A549 (cell line): ENCODE measurements at regions not wholly inside any gene's neighbourhood (a gene's known extent, or its start where the extent isn't known, plus 50 kb on each side); places are given as distances from the start of the nearest gene placed in this dataset.

Experiments
- ATAC-seq, 2 experiments: fragments of 200-7000 bp in 1 of 2; fragments of >200 bp in 1 of 2; cut with Nextera tagmentation in 1 of 2; cut with Tn5 transposase in 1 of 2; 3 replicates each; pipeline versions ENCODE4 v1.8.0 to v1.9.1; 2018 to 2020; ENCODE audit warnings: mild to moderate bottlenecking in 1 of 2, moderate library complexity in 1 of 2
- CTCF ChIA-PET: fragments of 300-600 bp; sonication (Branson Sonifier 250); formaldehyde crosslinking; extraction: SDS; loops from one replicate; lab custom pipeline; 2021; ENCODE audit warnings: antibody characterized with exemption, inconsistent platforms; lab: Yijun Ruan, JAX
- POLR2A ChIA-PET: fragments of 350-600 bp; formaldehyde crosslinking; extraction: SDS; loops from one replicate; lab custom pipeline; 2021; ENCODE audit warnings: antibody characterized with exemption, inconsistent platforms; lab: Yijun Ruan, JAX
- DNase-seq, 2 experiments: peaks; one replicate each; pipeline versions ENCODE4 v3.0.0 to v3.0.0-alpha.2; 2011 to 2016; ENCODE audit warnings: low read depth in 1 of 2, low spot score in 1 of 2
- FAIRE-seq: peaks from 2 replicates; lab custom pipeline; 2011; peaks lifted over from hg19 to GRCh38; lab: Jason Lieb, UNC
- H3K27ac ChIP-seq, 2 experiments: fragments of >200 bp; sonication (Bioruptor Twin); formaldehyde crosslinking; 3 replicates each; pipeline ENCODE4 v1.5.1; 2016 to 2017
- H3K4me1 ChIP-seq: fragments of >200 bp; sonication (Bioruptor Twin); formaldehyde crosslinking; 3 replicates; pipeline ENCODE4 v1.6.1; 2016
- H3K4me2 ChIP-seq: fragments of >200 bp; sonication (Bioruptor Twin); formaldehyde crosslinking; 3 replicates; pipeline ENCODE4 v1.6.1; 2016
- H3K4me3 ChIP-seq: fragments of >200 bp; sonication (Bioruptor Twin); formaldehyde crosslinking; 3 replicates; pipeline ENCODE4 v1.5.1; 2016
- H3K9me3 ChIP-seq: fragments of >200 bp; sonication (Bioruptor Twin); formaldehyde crosslinking; 3 replicates; pipeline ENCODE4 v1.6.1; 2016
- ATOH8 ChIP-seq: fragments of 250-450 bp; sonication (Bioruptor Pico); IDR thresholded peaks from 2 replicates; pipeline ENCODE4 v1.5.0; 2020; ENCODE audit warnings: low read depth, mild to moderate bottlenecking, moderate library complexity
- BHLHE40 ChIP-seq: IDR thresholded peaks from 2 replicates; pipeline ENCODE4 v1.6.1; 2012; ENCODE audit warnings: low read depth, low read length, inconsistent platforms
- CHD2 ChIP-seq: fragments of 150-350 bp; IDR thresholded peaks from 2 replicates; pipeline ENCODE4 v1.6.1; 2014; ENCODE audit warnings: low read length; ENCODE audit not compliant: partially characterized antibody
- E2F6 ChIP-seq: IDR thresholded peaks from 2 replicates; pipeline ENCODE4 v1.6.1; 2012; ENCODE audit warnings: low read depth, borderline replicate concordance
- ELK1 ChIP-seq: fragments of 150-350 bp; IDR thresholded peaks from 2 replicates; pipeline ENCODE4 v1.6.1; 2014; ENCODE audit warnings: low read depth, mild to moderate bottlenecking, low read length
- FOSL2 ChIP-seq, 2 experiments: fragments of 450-650 bp in 1 of 2; fragments of >200 bp in 1 of 2; sonication (Bioruptor Twin) in 1 of 2; formaldehyde crosslinking; IDR thresholded peaks; 2 replicates each; pipeline versions ENCODE4 v1.5.0 to v1.6.1; 2016 to 2020; ENCODE audit warnings: mild to moderate bottlenecking in 1 of 2, moderate library complexity in 1 of 2
- FOXS1 ChIP-seq: fragments of 250-450 bp; sonication (Bioruptor Pico); IDR thresholded peaks from 2 replicates; pipeline ENCODE4 v1.5.0; 2020; ENCODE audit warnings: mild to moderate bottlenecking, moderate library complexity
- HDAC2 ChIP-seq: fragments of 200-600 bp; sonication (generic); IDR thresholded peaks from 2 replicates; pipeline ENCODE4 v1.6.1; 2016
- HMGXB4 ChIP-seq: fragments of 250-450 bp; sonication (Bioruptor Pico); IDR thresholded peaks from 2 replicates; pipeline ENCODE4 v1.5.0; 2021; ENCODE audit warnings: mild to moderate bottlenecking, moderate library complexity, borderline replicate concordance
- KDM1A ChIP-seq: fragments of 200-600 bp; sonication (generic); IDR thresholded peaks from 2 replicates; pipeline ENCODE4 v1.6.1; 2016; ENCODE audit warnings: low read depth, mild to moderate bottlenecking
- MAX ChIP-seq: IDR thresholded peaks from 2 replicates; pipeline ENCODE4 v1.6.1; 2012
- NFE2L2 ChIP-seq: fragments of 150-350 bp; conservative IDR thresholded peaks from 2 replicates; pipeline ENCODE4 v1.6.1; 2014; ENCODE audit warnings: low read length
- NPAS2 ChIP-seq: fragments of 250-450 bp; sonication (Bioruptor Pico); IDR thresholded peaks from 2 replicates; pipeline ENCODE4 v1.8.0; 2022; ENCODE audit warnings: mild to moderate bottlenecking, moderate library complexity, borderline replicate concordance
- RAD21 ChIP-seq, 2 experiments: fragments of >200 bp in 1 of 2; sonication (Bioruptor Twin) in 1 of 2; formaldehyde crosslinking in 1 of 2; IDR thresholded peaks in 1 of 2; conservative IDR thresholded peaks in 1 of 2; 2 replicates in 1 of 2; 3 replicates in 1 of 2; pipeline ENCODE4 v1.6.1; 2012 to 2018; ENCODE audit warnings: inconsistent platforms in 1 of 2
- REST ChIP-seq: fragments of 200-600 bp; sonication (generic); IDR thresholded peaks from 2 replicates; pipeline ENCODE4 v1.6.1; 2016; ENCODE audit warnings: antibody characterized with exemption, mild to moderate bottlenecking, moderate library complexity
- RFX5 ChIP-seq: fragments of 450-650 bp; IDR thresholded peaks from 2 replicates; pipeline ENCODE4 v1.7.1; 2014; ENCODE audit warnings: antibody characterized with exemption, mild to moderate bottlenecking, moderate library complexity
- USF2 ChIP-seq: fragments of 450-650 bp; IDR thresholded peaks from 2 replicates; pipeline ENCODE4 v1.6.1; 2014; ENCODE audit warnings: antibody characterized with exemption
- WGBS: methylation state at CpG from one replicate; pipeline ENCODE4 v1.1.6; 2017; ENCODE audit errors: missing lambda C conversion rate; 5-methylcytosine and 5-hydroxymethylcytosine counted together

GRCh38 chr1:222421380-222421779 lies 126.5 kb downstream of the HHIPL2 start:
- peaks cover 3% of the 10 kb centered on the region; the same call in 2 of the 3 replicates for H3K9me3 ChIP-seq
- no peak for ATAC-seq
- DNase-seq, result no peak
- FAIRE-seq, result no peak
- ChIA-PET POLR2A (no interaction called here), CTCF (interaction anchor here (1.5 kb wide), 1 partner anchor 34 kb away, joined by 5 read pairs; no protein-coding TSS in a partner anchor)
- TF ChIP-seq ATOH8 (CRISPR knock-in tag) (no peak), MAX (no peak), FOSL2 (IDR thresholded peaks at IDR 0.05) (no peak), FOSL2 (CRISPR knock-in tag; IDR thresholded peaks at IDR 0.05) (no peak), CHD2 (no peak), REST (no peak)
- TF ChIP-seq, all 56 proteins: peak for 0
- Histone ChIP-seq H3K27ac (no peak overlapping the region), H3K4me1 (no peaks in the 10 kb centered on the region), H3K4me2 (no peak overlapping the region), H3K4me3 (no peak overlapping the region)

GRCh38 chr1:222420633-222421032 lies 127.3 kb downstream of the HHIPL2 start:
- peaks cover under 1% of the 10 kb centered on the region; the same call in 1 of the 3 replicates for H3K9me3 ChIP-seq
- no peak for FAIRE-seq
- no peak overlapping the region for H3K27ac ChIP-seq
- H3K4me2 ChIP-seq, result no peak overlapping the region
- 81% methylated on average over 1 of the region's 1 CpG for WGBS
- no peaks in the 10 kb centered on the region for H3K4me1 ChIP-seq
- POLR2A ChIA-PET, result no interaction called here
- CTCF ChIA-PET, result no interaction called here
- DNase-seq, result no peak
- H3K4me3 ChIP-seq, result no peak overlapping the region
- TF ChIP-seq RAD21 (conservative IDR thresholded peaks at IDR 0.05 in 1 of 2, IDR thresholded peaks at IDR 0.05 in 1 of 2), result no peak
- no peak for TF ChIP-seq RFX5
- TF ChIP-seq FOXS1 (CRISPR knock-in tag), result no peak
- no peak for TF ChIP-seq HMGXB4 (CRISPR knock-in tag)
- no peak for TF ChIP-seq USF2
- TF ChIP-seq E2F6, result no peak
- no peak for TF ChIP-seq KDM1A
- TF ChIP-seq NFE2L2, result no peak
- no peak for TF ChIP-seq NPAS2
- TF ChIP-seq ELK1, result no peak
- TF ChIP-seq BHLHE40, result no peak
- TF ChIP-seq HDAC2, result no peak
- ATAC-seq, result no peak
